Lung (tissue), 11 donors: ENCODE measurements at regions not wholly inside any gene's neighbourhood (a gene's known extent, or its start where the extent isn't known, plus 50 kb on each side); places are given as distances from the start of the nearest gene placed in this dataset.

ENCODE experiments used
- ATAC-seq: fragments of 200-7000 bp; cut with Tn5 transposase; one replicate; pipeline ENCODE4 v1.9.1; 2020; ENCODE audit warnings: moderate number of reproducible peaks; ENCODE audit not compliant: insufficient read depth, low FRiP score
- DNase-seq, 3 donors: peaks; one replicate each; pipeline ENCODE4 v3.0.0-alpha.2; 2013 to 2017
- H3K27ac ChIP-seq, 2 donors: one replicate each; pipeline ENCODE4 v1.5.1; 2013; ENCODE audit warnings: mild to moderate bottlenecking in 2 of 2, moderate library complexity in 2 of 2, control low read depth in 1 of 2, inconsistent platforms in 1 of 2, low read depth in 1 of 2, low read length in 1 of 2
- H3K27me3 ChIP-seq, 3 donors: one replicate each; pipeline ENCODE4 v1.5.1; 2013; ENCODE audit warnings: low read length in 2 of 3; ENCODE audit not compliant: control insufficient read depth in 3 of 3, insufficient read depth in 3 of 3
- H3K36me3 ChIP-seq, 4 donors: one replicate each; pipeline ENCODE4 v1.5.1; 2013; ENCODE audit warnings: low read length in 4 of 4, mild to moderate bottlenecking in 1 of 4, moderate library complexity in 1 of 4; ENCODE audit not compliant: control insufficient read depth in 4 of 4, insufficient read depth in 4 of 4
- H3K4me1 ChIP-seq, 5 donors: one replicate each; pipeline ENCODE4 v1.5.1; 2013; ENCODE audit warnings: low read length in 5 of 5, mild to moderate bottlenecking in 2 of 5, moderate library complexity in 1 of 5; ENCODE audit not compliant: control insufficient read depth in 5 of 5, insufficient read depth in 5 of 5
- H3K4me3 ChIP-seq: one replicate; pipeline ENCODE4 v1.5.1; 2013; ENCODE audit warnings: mild to moderate bottlenecking, control low read depth, moderate library complexity
- H3K9ac ChIP-seq, 2 donors: one replicate each; pipeline ENCODE4 v1.5.1; 2013; ENCODE audit warnings: low read length in 2 of 2, control low read depth in 1 of 2; ENCODE audit not compliant: insufficient read depth in 1 of 2
- H3K9me3 ChIP-seq, 4 donors: one replicate each; pipeline ENCODE4 v1.5.1; 2013; ENCODE audit warnings: low read length in 3 of 4, mild to moderate bottlenecking in 1 of 4, moderate library complexity in 1 of 4; ENCODE audit not compliant: control insufficient read depth in 4 of 4, insufficient read depth in 3 of 4
- CTCF ChIP-seq: IDR thresholded peaks from 2 replicates; pipeline ENCODE4 v1.5.1; 2012; ENCODE audit warnings: mild to moderate bottlenecking; ENCODE audit errors: control extremely low read depth, extremely low read depth
- WGBS, 2 donors: extraction: QIAGEN DNeasy Blood & Tissue Kit; methylation state at CpG; one replicate each; pipeline ENCODE4 v1.1.7; 2013; 5-methylcytosine and 5-hydroxymethylcytosine counted together
- donor health status: control.
- donor health status: control.
- donor health status: Bipolar disorder and iron deficiency.
- donor health status: healthy.
- donor health status: DM: yes; HTN: yes; CAD: no.

DNA sequence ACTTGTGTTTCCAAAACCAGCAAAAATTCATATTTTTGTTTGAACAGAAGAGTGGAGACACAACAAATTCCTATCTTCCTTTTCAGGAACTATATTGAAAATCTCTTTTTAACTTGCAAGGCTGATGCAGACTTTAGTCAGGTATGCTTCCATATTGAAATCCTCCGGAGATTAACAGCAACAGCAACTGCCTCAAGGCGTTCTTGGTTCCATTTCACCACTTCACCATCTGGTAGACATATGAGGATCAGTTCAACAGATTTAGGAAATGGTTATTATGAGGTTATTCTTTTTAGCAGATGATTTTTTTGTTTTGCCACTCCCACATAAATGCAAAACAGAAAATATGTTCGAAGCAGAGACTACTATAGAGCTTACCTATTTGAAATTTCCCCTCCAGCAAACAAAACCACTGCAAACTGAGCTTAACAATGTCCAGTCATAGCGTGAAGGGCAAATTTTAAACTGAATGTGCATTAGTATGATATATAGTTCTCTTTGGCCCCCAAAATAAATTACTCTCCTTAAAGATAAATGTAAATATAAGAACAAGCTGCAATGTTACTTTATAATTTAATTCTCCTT is 520.5 kb upstream of the ADGRB3 start:
- no peaks in the 10 kb centered on the region for H3K9me3 ChIP-seq
- H3K36me3 ChIP-seq = no peaks in the 10 kb centered on the region
- ATAC-seq (no peak), DNase-seq (no peak)
- H3K27ac ChIP-seq = no peak overlapping the region
- H3K27me3 ChIP-seq = no peaks in the 10 kb centered on the region
- H3K4me3 ChIP-seq = no peak overlapping the region
- TF ChIP-seq CTCF = no peak
- no peak overlapping the region for H3K9ac ChIP-seq
- H3K4me1 ChIP-seq = no peaks in the 10 kb centered on the region
- 81 to 87% methylated on average over 4 of the region's 4 CpGs for WGBS, 2 donors

DNA sequence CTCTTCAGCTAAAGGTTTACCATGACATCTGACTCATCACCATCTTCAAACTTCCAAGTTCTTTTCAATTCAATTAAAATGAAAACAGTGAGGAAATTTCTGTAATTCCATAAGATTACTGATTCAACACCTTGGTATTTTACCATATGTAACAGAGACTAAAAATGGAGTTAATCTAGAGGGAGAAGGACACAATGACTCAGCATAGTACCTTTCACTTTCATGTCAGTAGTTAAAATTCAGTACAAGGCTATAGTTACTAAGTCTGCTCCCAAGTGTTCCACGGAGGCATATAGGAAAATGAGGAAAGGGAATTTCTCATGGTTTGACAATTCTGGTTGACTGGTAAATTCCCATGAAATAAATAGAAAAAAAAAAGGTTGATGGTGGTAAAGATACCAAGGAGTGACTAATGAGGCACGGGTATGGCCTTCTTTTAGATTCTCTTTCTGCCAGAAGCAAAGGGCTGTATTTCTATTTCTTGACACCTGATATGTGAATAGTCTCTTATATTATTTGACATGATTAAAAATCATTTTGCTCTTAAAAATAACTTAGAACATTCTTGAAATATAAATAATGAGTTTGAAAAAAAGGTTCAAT is 526.7 kb upstream of the ADGRB3 start:
- H3K9me3 ChIP-seq = no peaks in the 10 kb centered on the region
- ATAC-seq = no peak
- no peaks in the 10 kb centered on the region for H3K27me3 ChIP-seq
- DNase-seq = no peak
- H3K4me3 ChIP-seq = no peak overlapping the region
- no peaks in the 10 kb centered on the region for H3K36me3 ChIP-seq
- whole genome bisulfite sequencing, 2 donors = 80 to 83% methylated on average over 2 of the region's 2 CpGs
- H3K4me1 ChIP-seq = no peaks in the 10 kb centered on the region
- H3K9ac ChIP-seq = no peak overlapping the region
- H3K27ac ChIP-seq = no peak overlapping the region
- TF ChIP-seq CTCF = no peak

DNA sequence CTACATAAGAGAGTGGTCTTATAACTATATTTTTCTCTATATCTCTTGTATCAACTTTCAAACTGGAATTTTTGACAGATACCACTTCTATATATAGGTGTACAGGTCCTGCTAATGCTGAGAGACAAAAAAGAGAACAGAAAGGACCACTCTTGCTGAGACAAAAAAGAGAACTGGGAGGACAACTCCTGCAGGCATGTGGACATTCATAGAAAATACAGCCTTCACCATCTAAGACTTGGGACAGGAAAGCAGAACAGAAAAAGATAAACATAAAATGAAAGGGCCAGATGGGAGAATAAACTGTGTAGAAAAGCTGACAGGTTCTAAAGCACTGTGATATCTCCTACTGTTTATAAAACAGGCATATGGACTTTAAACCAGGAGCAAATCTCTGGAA is 541.0 kb upstream of the ADGRB3 start:
- H3K27me3 ChIP-seq = no peaks in the 10 kb centered on the region
- DNase-seq (no peak), ATAC-seq (no peak)
- H3K9me3 ChIP-seq = no peaks in the 10 kb centered on the region
- H3K4me1 ChIP-seq = no peaks in the 10 kb centered on the region
- H3K36me3 ChIP-seq = no peaks in the 10 kb centered on the region
- no peak overlapping the region for H3K9ac ChIP-seq
- no peak for TF ChIP-seq CTCF
- no peak overlapping the region for H3K4me3 ChIP-seq
- H3K27ac ChIP-seq = no peak overlapping the region
